OCI-LY3 (cell line): ENCODE measurements at regions not wholly inside any gene's neighbourhood (a gene's known extent, or its start where the extent isn't known, plus 50 kb on each side); places are given as distances from the start of the nearest gene placed in this dataset.

ENCODE experiments used
- EZH2phosphoT487 ChIP-seq: fragments of 200-600 bp; shearing (Covaris generic); IDR thresholded peaks from 2 replicates; pipeline ENCODE4 v1.6.1; 2018; ENCODE audit warnings: antibody characterized with exemption, mixed run types, low read depth
- TF ChIP-seq, protein P1 (sequence below): fragments of 200-600, 300-600 bp; sonication (generic); IDR thresholded peaks from 2 replicates; pipeline ENCODE4 v1.5.1; 2014; ENCODE audit warnings: antibody characterized with exemption, low read length, low read depth

DNA sequence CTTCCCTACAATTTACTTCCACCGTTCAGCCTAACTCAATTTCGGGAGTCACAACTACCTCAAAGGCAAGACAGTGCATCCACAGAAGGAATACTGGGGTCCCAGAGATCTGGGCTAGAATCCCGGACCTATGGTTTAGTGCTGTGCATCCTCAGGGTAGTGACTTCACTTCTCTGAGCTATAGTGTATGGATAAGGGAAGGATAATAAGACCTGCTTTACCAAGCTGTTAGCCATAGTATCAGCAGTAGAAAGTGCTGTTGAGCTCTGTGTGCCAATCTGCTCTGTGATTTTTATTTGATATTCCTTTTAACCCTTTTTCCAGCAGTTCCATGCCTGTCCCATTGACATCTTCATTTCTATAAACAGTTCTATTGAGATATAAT is 1044.3 kb downstream of the BCL11B start:
- TF ChIP-seq, protein P1, sequence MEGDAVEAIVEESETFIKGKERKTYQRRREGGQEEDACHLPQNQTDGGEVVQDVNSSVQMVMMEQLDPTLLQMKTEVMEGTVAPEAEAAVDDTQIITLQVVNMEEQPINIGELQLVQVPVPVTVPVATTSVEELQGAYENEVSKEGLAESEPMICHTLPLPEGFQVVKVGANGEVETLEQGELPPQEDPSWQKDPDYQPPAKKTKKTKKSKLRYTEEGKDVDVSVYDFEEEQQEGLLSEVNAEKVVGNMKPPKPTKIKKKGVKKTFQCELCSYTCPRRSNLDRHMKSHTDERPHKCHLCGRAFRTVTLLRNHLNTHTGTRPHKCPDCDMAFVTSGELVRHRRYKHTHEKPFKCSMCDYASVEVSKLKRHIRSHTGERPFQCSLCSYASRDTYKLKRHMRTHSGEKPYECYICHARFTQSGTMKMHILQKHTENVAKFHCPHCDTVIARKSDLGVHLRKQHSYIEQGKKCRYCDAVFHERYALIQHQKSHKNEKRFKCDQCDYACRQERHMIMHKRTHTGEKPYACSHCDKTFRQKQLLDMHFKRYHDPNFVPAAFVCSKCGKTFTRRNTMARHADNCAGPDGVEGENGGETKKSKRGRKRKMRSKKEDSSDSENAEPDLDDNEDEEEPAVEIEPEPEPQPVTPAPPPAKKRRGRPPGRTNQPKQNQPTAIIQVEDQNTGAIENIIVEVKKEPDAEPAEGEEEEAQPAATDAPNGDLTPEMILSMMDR, result no peak
- TF ChIP-seq EZH2phosphoT487, result no peak
